Neuronal stem cell (in vitro differentiated cells): ENCODE measurements at regions not wholly inside any gene's neighbourhood (a gene's known extent, or its start where the extent isn't known, plus 50 kb on each side); places are given as distances from the start of the nearest gene placed in this dataset.
A peak's percentile ranks its signal among the peaks of the same experiment; 100 is the strongest.

Experiments
- DNase-seq: peaks from one replicate; pipeline ENCODE4 v3.0.0-alpha.2; 2013; ENCODE audit warnings: low spot score
- H2AFZ ChIP-seq: one replicate; pipeline ENCODE4 v1.6.1; 2013; ENCODE audit warnings: mild to moderate bottlenecking, low read length, inconsistent platforms
- H2AK5ac ChIP-seq: 2 replicates; pipeline ENCODE4 v1.6.1; 2013; ENCODE audit warnings: low read depth, mild to moderate bottlenecking, inconsistent platforms, low read length, moderate library complexity, mixed read lengths
- H2BK120ac ChIP-seq: 2 replicates; pipeline ENCODE4 v1.6.1; 2013; ENCODE audit warnings: low read depth, mild to moderate bottlenecking, inconsistent platforms, low read length, moderate library complexity, mixed read lengths
- H2BK12ac ChIP-seq: one replicate; pipeline ENCODE4 v1.6.1; 2013; ENCODE audit warnings: low read length, inconsistent platforms
- H2BK15ac ChIP-seq: 2 replicates; pipeline ENCODE4 v1.6.1; 2013; ENCODE audit warnings: mild to moderate bottlenecking, low read length, inconsistent platforms, mixed read lengths
- H2BK5ac ChIP-seq: one replicate; pipeline ENCODE4 v1.6.1; 2013; ENCODE audit warnings: inconsistent platforms, mild to moderate bottlenecking, low read length, moderate library complexity
- H3K14ac ChIP-seq: one replicate; pipeline ENCODE4 v1.6.1; 2013; ENCODE audit warnings: low read length, inconsistent platforms
- H3K18ac ChIP-seq: 2 replicates; pipeline ENCODE4 v1.6.1; 2013; ENCODE audit warnings: low read length, inconsistent platforms
- H3K23ac ChIP-seq: 2 replicates; pipeline ENCODE4 v1.6.1; 2013; ENCODE audit warnings: low read depth, mild to moderate bottlenecking, mixed read lengths, low read length, inconsistent platforms; ENCODE audit not compliant: poor library complexity
- H3K27ac ChIP-seq: replicated peaks from 3 replicates; pipeline ENCODE4 v1.5.1; 2013; ENCODE audit warnings: low read length, inconsistent platforms
- H3K27me3 ChIP-seq, 3 experiments: 2 replicates each; pipeline ENCODE4 v1.6.1; 2013; ENCODE audit warnings: low read length in 3 of 3, mild to moderate bottlenecking in 2 of 3, inconsistent platforms in 1 of 3, low read depth in 1 of 3, mixed read lengths in 1 of 3, moderate library complexity in 1 of 3; ENCODE audit not compliant: control insufficient read depth in 3 of 3, insufficient read depth in 3 of 3
- H3K36me3 ChIP-seq, 2 donors: replicated peaks in 1 of 2; 2 replicates each; pipeline ENCODE4 v1.6.1; 2013; ENCODE audit warnings: low read length in 2 of 2; ENCODE audit not compliant: control insufficient read depth in 2 of 2, insufficient read depth in 2 of 2
- H3K4ac ChIP-seq: 2 replicates; pipeline ENCODE4 v1.6.1; 2013; ENCODE audit warnings: inconsistent platforms, mild to moderate bottlenecking, low read length, moderate library complexity
- H3K4me1 ChIP-seq, 2 donors: 1 replicate in 1 of 2; 2 replicates in 1 of 2; pipeline ENCODE4 v1.6.1; 2013; ENCODE audit warnings: low read length in 2 of 2, low read depth in 1 of 2; ENCODE audit not compliant: control insufficient read depth in 2 of 2, insufficient read depth in 1 of 2
- H3K4me2 ChIP-seq: one replicate; pipeline ENCODE4 v1.6.1; 2013; ENCODE audit warnings: mild to moderate bottlenecking, low read length, inconsistent platforms; ENCODE audit not compliant: insufficient read depth, poor library complexity, severe bottlenecking
- H3K4me3 ChIP-seq, 2 donors: 2 replicates each; pipeline ENCODE4 v1.5.1; 2013; ENCODE audit warnings: low read length in 2 of 2, mild to moderate bottlenecking in 2 of 2, inconsistent platforms in 1 of 2, moderate library complexity in 1 of 2
- H3K79me1 ChIP-seq: one replicate; pipeline ENCODE4 v1.6.1; 2013; ENCODE audit warnings: low read depth, mild to moderate bottlenecking, inconsistent platforms, low read length, moderate library complexity
- H3K9ac ChIP-seq: one replicate; pipeline ENCODE4 v1.6.1; 2013; ENCODE audit warnings: mild to moderate bottlenecking, low read depth, low read length, inconsistent platforms; ENCODE audit not compliant: poor library complexity
- H3K9me3 ChIP-seq, 2 donors: replicated peaks in 1 of 2; 2 replicates each; pipeline versions ENCODE3 to v1.6.1; 2013; ENCODE audit warnings: low read length in 2 of 2, mild to moderate bottlenecking in 2 of 2, inconsistent platforms in 1 of 2, low read depth in 1 of 2, mixed read lengths in 1 of 2, moderate library complexity in 1 of 2; ENCODE audit not compliant: control insufficient read depth in 2 of 2, insufficient read depth in 1 of 2
- H4K8ac ChIP-seq: one replicate; pipeline ENCODE4 v1.6.1; 2013; ENCODE audit warnings: low read depth, mild to moderate bottlenecking, inconsistent platforms, low read length, moderate library complexity
- H4K91ac ChIP-seq: one replicate; pipeline ENCODE4 v1.6.1; 2013; ENCODE audit warnings: low read length, low read depth, mild to moderate bottlenecking, inconsistent platforms; ENCODE audit not compliant: poor library complexity
- WGBS, 2 donors: extraction: QIAGEN DNeasy Blood & Tissue Kit; methylation state at CpG; one replicate each; pipeline ENCODE4 v1.1.7; 2013; ENCODE audit warnings: missing lambda C conversion rate in 2 of 2, mixed read lengths in 1 of 2; ENCODE audit not compliant: insufficient read length in 2 of 2, insufficient replicate concordance in 1 of 2; ENCODE audit errors: extremely low coverage in 2 of 2; 5-methylcytosine and 5-hydroxymethylcytosine counted together

GRCh38 chr11:133787379-133788141 is 57.8 kb downstream of the SPATA19 start:
- Histone ChIP-seq H3K18ac (peak overlapping the region; percentile 65), H3K27ac (no peak overlapping the region), H3K9ac (no peak overlapping the region), H3K4me2 (peak overlapping the region; percentile 51), H2BK15ac (peak overlapping the region; percentile 13), H3K27me3 (peaks cover 0 to 29% (median 8%) of the 10 kb centered on the region in 3 experiments), H3K4ac (no peak overlapping the region), H3K79me1 (no peaks in the 10 kb centered on the region), H4K8ac (no peak overlapping the region), H2BK120ac (peak overlapping the region; percentile 10), H3K4me1 (no peaks in the 10 kb centered on the region), H2BK12ac (no peak overlapping the region), H2BK5ac (no peak overlapping the region), H2AFZ (no peak overlapping the region), H3K14ac (peak overlapping the region; percentile 66), H3K9me3 (peaks cover 0 to 2% of the 10 kb centered on the region in 2 donors), H3K36me3 (no peaks in the 10 kb centered on the region), H3K23ac (no peak overlapping the region), H2AK5ac (no peak overlapping the region), H3K4me3 (peak overlapping the region in 1 of 2 donors; percentile 71), H4K91ac (no peak overlapping the region)
- WGBS, 2 donors, result no CpG with 5 or more reads among the region's 47 CpGs
- peak; percentile 46 for DNase-seq

- Histone ChIP-seq H4K8ac (no peak overlapping the region), H2BK12ac (no peak overlapping the region), H2BK15ac (no peak overlapping the region), H2AFZ (no peak overlapping the region), H3K9ac (no peak overlapping the region), H3K27me3 (peaks cover 0 to 29% (median 8%) of the 10 kb centered on the region in 3 experiments), H4K91ac (no peak overlapping the region), H3K14ac (no peak overlapping the region), H3K4ac (no peak overlapping the region), H3K27ac (no peak overlapping the region), H2AK5ac (no peak overlapping the region), H3K9me3 (no peaks in the 10 kb centered on the region), H3K4me3 (no peak overlapping the region), H3K18ac (no peak overlapping the region), H2BK5ac (no peak overlapping the region), H3K4me2 (no peak overlapping the region), H3K23ac (no peak overlapping the region), H3K4me1 (no peaks in the 10 kb centered on the region), H3K36me3 (no peaks in the 10 kb centered on the region), H3K79me1 (no peaks in the 10 kb centered on the region), H2BK120ac (no peak overlapping the region)
- WGBS, 2 donors, result no CpG with 5 or more reads among the region's 10 CpGs
- no peak for DNase-seq
Observed at GRCh38 chr11:133785795-133786340, 59.4 kb downstream of the SPATA19 start.

GRCh38 chr11:133784359-133784758 is 61.0 kb downstream of the SPATA19 start:
- Histone ChIP-seq H2BK15ac (no peak overlapping the region), H4K8ac (no peak overlapping the region), H3K4ac (no peak overlapping the region), H2BK120ac (peak overlapping the region; percentile 16), H3K9me3 (no peaks in the 10 kb centered on the region), H3K14ac (no peak overlapping the region), H3K4me1 (no peaks in the 10 kb centered on the region), H3K36me3 (no peaks in the 10 kb centered on the region), H3K4me3 (no peak overlapping the region), H3K79me1 (no peaks in the 10 kb centered on the region), H2BK5ac (peak overlapping the region; percentile 20), H3K4me2 (no peak overlapping the region), H3K27me3 (peaks cover 0 to 29% (median 8%) of the 10 kb centered on the region in 3 experiments), H3K18ac (no peak overlapping the region), H3K27ac (no peak overlapping the region), H3K23ac (no peak overlapping the region), H2AFZ (no peak overlapping the region), H2BK12ac (no peak overlapping the region), H4K91ac (no peak overlapping the region), H2AK5ac (peak overlapping the region; percentile 73), H3K9ac (no peak overlapping the region)
- no CpG with 5 or more reads among the region's 6 CpGs for WGBS, 2 donors
- no peak for DNase-seq

DNA sequence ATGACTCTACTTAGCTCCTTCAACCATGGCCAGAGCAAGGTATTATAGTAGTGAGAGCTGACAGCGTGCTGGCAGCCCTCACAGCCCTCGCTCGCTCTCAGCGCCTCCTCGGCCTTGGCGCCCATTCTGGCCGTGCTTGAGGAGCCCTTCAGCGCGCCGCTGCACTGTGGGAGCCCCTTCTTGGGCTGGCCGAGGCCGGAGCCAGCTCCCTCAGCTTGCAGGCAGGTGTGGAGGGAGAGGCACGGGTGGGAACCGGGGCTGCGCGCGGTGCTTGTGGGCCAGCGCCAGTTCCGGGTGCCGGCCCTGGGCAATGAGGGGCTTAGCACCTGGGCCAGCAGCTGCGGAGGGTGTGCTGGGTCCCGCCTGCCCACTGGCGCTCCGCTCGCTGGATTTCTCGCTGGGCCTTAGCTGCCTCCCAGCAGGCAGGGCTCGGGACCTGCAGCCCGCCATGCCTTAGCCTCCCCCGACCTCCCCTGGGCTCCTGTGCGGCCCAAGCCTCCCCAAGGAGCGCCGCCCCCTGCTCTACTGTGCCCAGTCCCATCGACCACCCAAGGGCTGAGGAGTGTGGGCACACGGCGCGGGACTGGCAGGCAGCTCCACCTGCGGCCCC is 63.1 kb downstream of the SPATA19 start:
- H3K23ac ChIP-seq, result no peak overlapping the region
- no peak for DNase-seq
- no peak overlapping the region for H2BK12ac ChIP-seq
- no CpG with 5 or more reads among the region's 37 CpGs for WGBS, 2 donors
- no peaks in the 10 kb centered on the region for H3K36me3 ChIP-seq
- no peak overlapping the region for H3K14ac ChIP-seq
- no peak overlapping the region for H3K27ac ChIP-seq
- no peak overlapping the region for H4K91ac ChIP-seq
- H3K79me1 ChIP-seq, result no peaks in the 10 kb centered on the region
- no peaks in the 10 kb centered on the region for H3K9me3 ChIP-seq
- no peak overlapping the region for H3K9ac ChIP-seq
- no peak overlapping the region for H3K4ac ChIP-seq
- no peak overlapping the region for H2BK120ac ChIP-seq
- H4K8ac ChIP-seq, result no peak overlapping the region
- H3K4me1 ChIP-seq, result no peaks in the 10 kb centered on the region
- no peak overlapping the region for H3K4me2 ChIP-seq
- no peak overlapping the region for H3K4me3 ChIP-seq
- peaks cover 0 to 12% (median 2%) of the 10 kb centered on the region in 3 experiments for H3K27me3 ChIP-seq
- no peak overlapping the region for H3K18ac ChIP-seq
- no peak overlapping the region for H2BK5ac ChIP-seq
- no peak overlapping the region for H2AK5ac ChIP-seq
- no peak overlapping the region for H2BK15ac ChIP-seq
- no peak overlapping the region for H2AFZ ChIP-seq
